Spleen (tissue), 7 donors: ENCODE measurements at regions not wholly inside any gene's neighbourhood (a gene's known extent, or its start where the extent isn't known, plus 50 kb on each side); places are given as distances from the start of the nearest gene placed in this dataset.

Experiments used
- POLR2AphosphoS5 ChIP-seq, 3 donors: sonication (generic); formaldehyde crosslinking; IDR thresholded peaks; one replicate each; pipeline ENCODE4 v1.5.1; 2017; ENCODE audit warnings: antibody characterized with exemption in 3 of 3
- TF ChIP-seq, protein P1 (sequence below), 11 experiments: fragments of 200-600 bp in 7 of 11; fragments of 450-650 bp in 4 of 11; sonication (generic) in 4 of 11; IDR thresholded peaks in 8 of 11; conservative IDR thresholded peaks in 3 of 11; 1 replicate in 7 of 11; 2 replicates in 4 of 11; pipeline versions ENCODE4 v1.4.0 to v1.8.0; 2016 to 2021; ENCODE audit warnings: antibody characterized with exemption in 11 of 11, inconsistent platforms in 4 of 11, mild to moderate bottlenecking in 1 of 11
- donor health status: DM: no; HTN: no; CAD: no; lungs with moderate emphysema.
- donor health status: DM: no; HTN: no; CAD: no.
- donor health status: DM: no; HTN: no; CAD: no.

DNA sequence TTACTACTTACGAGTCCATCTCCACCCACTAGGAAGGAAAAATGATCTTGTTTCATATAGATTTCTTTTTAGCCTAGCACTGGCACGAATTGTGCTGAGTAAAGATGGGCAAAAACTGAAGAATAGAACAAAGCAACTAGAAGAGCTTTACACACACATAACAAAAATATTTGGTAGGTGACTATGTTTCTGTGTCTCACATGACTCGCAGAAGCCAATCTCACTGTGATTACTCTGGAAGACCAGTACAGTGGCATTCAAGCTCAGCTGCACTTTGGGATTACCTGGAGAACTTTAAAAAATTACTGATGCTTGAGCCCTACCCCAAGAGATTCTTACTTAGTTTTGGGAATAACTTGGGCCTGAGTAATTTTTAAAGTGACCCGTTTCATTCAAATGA lies 378.7 kb downstream of the METTL4 start:
- no peak for TF ChIP-seq POLR2AphosphoS5 (IDR thresholded peaks at IDR 0.05)
- TF ChIP-seq, protein P1, sequence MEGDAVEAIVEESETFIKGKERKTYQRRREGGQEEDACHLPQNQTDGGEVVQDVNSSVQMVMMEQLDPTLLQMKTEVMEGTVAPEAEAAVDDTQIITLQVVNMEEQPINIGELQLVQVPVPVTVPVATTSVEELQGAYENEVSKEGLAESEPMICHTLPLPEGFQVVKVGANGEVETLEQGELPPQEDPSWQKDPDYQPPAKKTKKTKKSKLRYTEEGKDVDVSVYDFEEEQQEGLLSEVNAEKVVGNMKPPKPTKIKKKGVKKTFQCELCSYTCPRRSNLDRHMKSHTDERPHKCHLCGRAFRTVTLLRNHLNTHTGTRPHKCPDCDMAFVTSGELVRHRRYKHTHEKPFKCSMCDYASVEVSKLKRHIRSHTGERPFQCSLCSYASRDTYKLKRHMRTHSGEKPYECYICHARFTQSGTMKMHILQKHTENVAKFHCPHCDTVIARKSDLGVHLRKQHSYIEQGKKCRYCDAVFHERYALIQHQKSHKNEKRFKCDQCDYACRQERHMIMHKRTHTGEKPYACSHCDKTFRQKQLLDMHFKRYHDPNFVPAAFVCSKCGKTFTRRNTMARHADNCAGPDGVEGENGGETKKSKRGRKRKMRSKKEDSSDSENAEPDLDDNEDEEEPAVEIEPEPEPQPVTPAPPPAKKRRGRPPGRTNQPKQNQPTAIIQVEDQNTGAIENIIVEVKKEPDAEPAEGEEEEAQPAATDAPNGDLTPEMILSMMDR (IDR thresholded peaks at IDR 0.05 in 8 of 11, conservative IDR thresholded peaks at IDR 0.05 in 3 of 11), result no peak
